ENCODE measurements at regions not wholly inside any gene's neighbourhood (a gene's known extent, or its start where the extent isn't known, plus 50 kb on each side); places are given as distances from the start of the nearest gene placed in this dataset.

- TF ChIP-seq CEBPB (IDR thresholded peaks at IDR 0.05) (no peak), EGR1 (IDR thresholded peaks at IDR 0.05) (no peak), TCF12 (IDR thresholded peaks at IDR 0.05; ENCODE audit: low read depth) (no peak), REST (IDR thresholded peaks at IDR 0.05; ENCODE audit: low read depth) (no peak), CREB1 (IDR thresholded peaks at IDR 0.05; ENCODE audit: low read depth) (no peak), FOXM1 (IDR thresholded peaks at IDR 0.05; ENCODE audit: borderline replicate concordance, low read depth) (no peak), NFIC (IDR thresholded peaks at IDR 0.05) (no peak), EP300 (IDR thresholded peaks at IDR 0.05; ENCODE audit: borderline replicate concordance) (no peak), ZBTB7A (IDR thresholded peaks at IDR 0.05; ENCODE audit: low read depth) (no peak), TAF1 (IDR thresholded peaks at IDR 0.05; ENCODE audit: low read depth) (no peak), TEAD4 (IDR thresholded peaks at IDR 0.05) (no peak), YY1 (IDR thresholded peaks at IDR 0.05; ENCODE audit: low read depth) (no peak), MAX (IDR thresholded peaks at IDR 0.05) (no peak)
Observed at GRCh38 chr6:149182262-149182661, 135.2 kb upstream of the TAB2 start.

GRCh38 chr6:149184523-149184922 is 133.0 kb upstream of the TAB2 start:
- TF ChIP-seq CREB1 (IDR thresholded peaks at IDR 0.05; ENCODE audit: low read depth): no peak
- TF ChIP-seq NFIC (IDR thresholded peaks at IDR 0.05): no peak
- no peak for TF ChIP-seq FOXM1 (IDR thresholded peaks at IDR 0.05; ENCODE audit: borderline replicate concordance, low read depth)
- TF ChIP-seq CEBPB (IDR thresholded peaks at IDR 0.05): no peak
- TF ChIP-seq TAF1 (IDR thresholded peaks at IDR 0.05; ENCODE audit: low read depth): no peak
- TF ChIP-seq USF1 (IDR thresholded peaks at IDR 0.05): no peak
- TF ChIP-seq ZBTB7A (IDR thresholded peaks at IDR 0.05; ENCODE audit: low read depth): no peak
- TF ChIP-seq TCF12 (IDR thresholded peaks at IDR 0.05; ENCODE audit: low read depth): no peak
- no peak for TF ChIP-seq TEAD4 (IDR thresholded peaks at IDR 0.05)
- TF ChIP-seq YY1 (IDR thresholded peaks at IDR 0.05; ENCODE audit: low read depth): no peak
- TF ChIP-seq RAD21 (IDR thresholded peaks at IDR 0.05; ENCODE audit: low read depth): no peak
- TF ChIP-seq REST (IDR thresholded peaks at IDR 0.05; ENCODE audit: low read depth): no peak
- no peak for TF ChIP-seq EGR1 (IDR thresholded peaks at IDR 0.05)
- no peak for TF ChIP-seq MAX (IDR thresholded peaks at IDR 0.05)
- TF ChIP-seq EP300 (IDR thresholded peaks at IDR 0.05; ENCODE audit: borderline replicate concordance): no peak

- TF ChIP-seq TEAD4 (IDR thresholded peaks at IDR 0.05) (no peak), CEBPB (IDR thresholded peaks at IDR 0.05) (no peak), TCF12 (IDR thresholded peaks at IDR 0.05; ENCODE audit: low read depth) (no peak), RAD21 (IDR thresholded peaks at IDR 0.05; ENCODE audit: low read depth) (no peak), MAX (IDR thresholded peaks at IDR 0.05) (no peak), EGR1 (IDR thresholded peaks at IDR 0.05) (no peak), TAF1 (IDR thresholded peaks at IDR 0.05; ENCODE audit: low read depth) (no peak), CREB1 (IDR thresholded peaks at IDR 0.05; ENCODE audit: low read depth) (no peak), EP300 (IDR thresholded peaks at IDR 0.05; ENCODE audit: borderline replicate concordance) (no peak), REST (IDR thresholded peaks at IDR 0.05; ENCODE audit: low read depth) (no peak), NFIC (IDR thresholded peaks at IDR 0.05) (no peak), FOXM1 (IDR thresholded peaks at IDR 0.05; ENCODE audit: borderline replicate concordance, low read depth) (no peak), USF1 (IDR thresholded peaks at IDR 0.05) (no peak), YY1 (IDR thresholded peaks at IDR 0.05; ENCODE audit: low read depth) (no peak), ZBTB7A (IDR thresholded peaks at IDR 0.05; ENCODE audit: low read depth) (no peak)
Observed at GRCh38 chr6:149185799-149186357, 131.6 kb upstream of the TAB2 start.

GRCh38 chr6:149186873-149187272 is 130.6 kb upstream of the TAB2 start:
- no peak for TF ChIP-seq NFIC (IDR thresholded peaks at IDR 0.05)
- TF ChIP-seq TAF1 (IDR thresholded peaks at IDR 0.05; ENCODE audit: low read depth): no peak
- TF ChIP-seq TCF12 (IDR thresholded peaks at IDR 0.05; ENCODE audit: low read depth): no peak
- no peak for TF ChIP-seq MAX (IDR thresholded peaks at IDR 0.05)
- no peak for TF ChIP-seq ZBTB7A (IDR thresholded peaks at IDR 0.05; ENCODE audit: low read depth)
- no peak for TF ChIP-seq CREB1 (IDR thresholded peaks at IDR 0.05; ENCODE audit: low read depth)
- no peak for TF ChIP-seq TEAD4 (IDR thresholded peaks at IDR 0.05)
- no peak for TF ChIP-seq EP300 (IDR thresholded peaks at IDR 0.05; ENCODE audit: borderline replicate concordance)
- TF ChIP-seq REST (IDR thresholded peaks at IDR 0.05; ENCODE audit: low read depth): no peak
- TF ChIP-seq EGR1 (IDR thresholded peaks at IDR 0.05): no peak
- no peak for TF ChIP-seq FOXM1 (IDR thresholded peaks at IDR 0.05; ENCODE audit: borderline replicate concordance, low read depth)
- no peak for TF ChIP-seq YY1 (IDR thresholded peaks at IDR 0.05; ENCODE audit: low read depth)
- no peak for TF ChIP-seq RAD21 (IDR thresholded peaks at IDR 0.05; ENCODE audit: low read depth)
- no peak for TF ChIP-seq CEBPB (IDR thresholded peaks at IDR 0.05)
- TF ChIP-seq USF1 (IDR thresholded peaks at IDR 0.05): no peak
